C4-2B (cell line): ENCODE measurements at regions not wholly inside any gene's neighbourhood (a gene's known extent, or its start where the extent isn't known, plus 50 kb on each side); places are given as distances from the start of the nearest gene placed in this dataset.

Source experiments
- H3K27ac ChIP-seq: fragments of 450-650 bp; 2 replicates; pipeline ENCODE4 v1.5.1; 2017
- ZFX ChIP-seq: fragments of 450-650 bp; IDR thresholded peaks from 2 replicates; pipeline ENCODE4 v1.6.1; 2017
- TF ChIP-seq, protein P1 (sequence below): fragments of 450-650 bp; conservative IDR thresholded peaks from 2 replicates; pipeline ENCODE4 v1.5.1; 2017; ENCODE audit warnings: mild to moderate bottlenecking

DNA sequence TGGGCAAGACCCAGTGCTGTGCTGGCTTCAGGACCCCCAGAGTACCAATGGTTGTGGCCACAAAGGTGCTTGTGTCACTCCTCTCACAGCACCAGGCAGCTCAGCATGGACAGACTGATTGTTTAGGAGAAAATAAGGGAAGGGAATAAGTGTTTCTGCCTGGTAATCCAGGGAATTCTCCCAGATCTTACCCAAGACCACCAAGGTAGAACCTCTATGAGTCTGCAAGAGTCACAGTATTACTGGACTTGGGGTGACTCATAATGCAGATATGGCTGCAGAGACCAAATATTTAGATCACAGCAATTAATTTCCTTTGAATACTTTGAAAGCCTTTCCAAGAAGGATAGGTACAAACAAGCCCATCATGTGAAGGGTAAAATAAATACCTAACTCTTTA, 1178.3 kb upstream of the FLRT2 start:
- H3K27ac ChIP-seq, result no peak overlapping the region
- no peak for TF ChIP-seq ZFX
- TF ChIP-seq, protein P1, sequence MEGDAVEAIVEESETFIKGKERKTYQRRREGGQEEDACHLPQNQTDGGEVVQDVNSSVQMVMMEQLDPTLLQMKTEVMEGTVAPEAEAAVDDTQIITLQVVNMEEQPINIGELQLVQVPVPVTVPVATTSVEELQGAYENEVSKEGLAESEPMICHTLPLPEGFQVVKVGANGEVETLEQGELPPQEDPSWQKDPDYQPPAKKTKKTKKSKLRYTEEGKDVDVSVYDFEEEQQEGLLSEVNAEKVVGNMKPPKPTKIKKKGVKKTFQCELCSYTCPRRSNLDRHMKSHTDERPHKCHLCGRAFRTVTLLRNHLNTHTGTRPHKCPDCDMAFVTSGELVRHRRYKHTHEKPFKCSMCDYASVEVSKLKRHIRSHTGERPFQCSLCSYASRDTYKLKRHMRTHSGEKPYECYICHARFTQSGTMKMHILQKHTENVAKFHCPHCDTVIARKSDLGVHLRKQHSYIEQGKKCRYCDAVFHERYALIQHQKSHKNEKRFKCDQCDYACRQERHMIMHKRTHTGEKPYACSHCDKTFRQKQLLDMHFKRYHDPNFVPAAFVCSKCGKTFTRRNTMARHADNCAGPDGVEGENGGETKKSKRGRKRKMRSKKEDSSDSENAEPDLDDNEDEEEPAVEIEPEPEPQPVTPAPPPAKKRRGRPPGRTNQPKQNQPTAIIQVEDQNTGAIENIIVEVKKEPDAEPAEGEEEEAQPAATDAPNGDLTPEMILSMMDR, result no peak

GRCh38 chr14:84361476-84361875, 1168.5 kb upstream of the FLRT2 start:
- no peak overlapping the region for H3K27ac ChIP-seq
- TF ChIP-seq ZFX, result no peak
- TF ChIP-seq, protein P1, result no peak

GRCh38 chr14:84375235-84375634, 1154.7 kb upstream of the FLRT2 start:
- TF ChIP-seq ZFX, result no peak
- H3K27ac ChIP-seq, result no peak overlapping the region

DNA sequence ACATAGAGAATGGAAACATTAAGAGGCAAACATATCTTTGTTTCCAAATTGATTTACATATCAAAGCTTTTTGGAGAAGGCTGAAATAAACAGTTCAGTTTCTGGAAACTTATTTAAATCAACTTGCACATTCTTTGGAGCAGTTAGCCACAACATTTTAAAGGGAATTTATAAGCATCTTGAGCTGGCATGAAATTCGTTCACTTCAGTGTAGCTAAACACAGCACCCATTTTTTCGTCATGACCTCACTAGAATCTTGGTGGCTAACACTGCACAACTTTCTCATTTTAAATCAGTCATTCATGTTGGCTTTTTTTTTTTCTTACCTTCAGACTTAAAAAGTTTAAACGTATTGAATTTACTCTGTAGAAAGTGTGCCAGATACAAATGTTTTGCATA, 1139.9 kb upstream of the FLRT2 start:
- TF ChIP-seq ZFX, result no peak
- TF ChIP-seq, protein P1, result no peak
- H3K27ac ChIP-seq, result no peak overlapping the region

DNA sequence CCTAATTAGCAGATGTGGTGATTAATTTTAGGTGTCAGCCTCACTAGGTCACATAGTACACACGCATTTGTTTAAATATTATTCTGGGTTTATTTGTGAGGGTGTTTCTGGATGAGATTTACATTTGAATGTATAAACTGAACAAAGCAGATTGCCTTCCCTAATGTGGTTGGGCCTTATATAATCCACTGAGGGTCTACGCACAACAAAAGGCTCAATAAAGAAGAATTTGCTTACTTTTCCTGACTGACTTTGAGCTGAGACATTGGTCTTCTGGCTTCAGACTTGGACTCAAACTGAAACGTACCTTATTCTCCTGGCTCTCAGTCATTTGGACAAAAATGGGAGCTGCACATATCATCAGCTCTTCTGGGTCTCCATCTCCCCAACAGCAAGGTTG, 1132.3 kb upstream of the FLRT2 start:
- no peak overlapping the region for H3K27ac ChIP-seq
- TF ChIP-seq, protein P1, result no peak
- TF ChIP-seq ZFX, result no peak

DNA sequence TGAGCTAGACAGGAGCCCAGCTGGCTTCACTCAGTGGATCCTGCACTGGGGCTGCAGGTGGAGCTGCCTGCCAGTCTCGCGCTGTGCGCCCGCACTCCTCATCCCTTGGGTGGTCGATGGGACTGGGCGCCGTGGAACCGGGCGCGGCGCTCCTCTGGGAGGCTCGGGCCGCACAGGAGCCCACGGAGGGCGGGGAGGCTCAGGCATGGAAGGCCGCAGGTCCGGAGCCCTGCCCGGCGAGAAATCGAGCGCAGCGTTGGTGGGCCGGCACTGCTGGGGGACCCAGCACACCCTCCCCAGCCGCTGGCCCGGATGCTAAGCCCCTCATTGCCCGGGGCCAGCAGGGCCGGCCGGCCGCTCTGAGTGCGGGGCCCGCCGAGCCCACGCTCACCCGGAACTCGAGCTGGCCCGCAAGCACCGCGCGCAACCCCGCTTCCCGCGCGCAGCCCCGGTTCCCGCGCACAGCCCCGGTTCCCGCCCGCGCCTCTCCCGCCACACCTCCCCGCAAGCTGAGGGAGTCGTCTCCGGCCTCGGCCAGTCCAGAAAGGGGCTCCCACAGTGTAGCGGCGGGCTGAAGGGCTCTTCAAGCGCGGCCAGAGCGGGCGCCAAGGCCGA, 1130.5 kb upstream of the FLRT2 start:
- TF ChIP-seq, protein P1, result no peak
- TF ChIP-seq ZFX, result no peak
- no peak overlapping the region for H3K27ac ChIP-seq

DNA sequence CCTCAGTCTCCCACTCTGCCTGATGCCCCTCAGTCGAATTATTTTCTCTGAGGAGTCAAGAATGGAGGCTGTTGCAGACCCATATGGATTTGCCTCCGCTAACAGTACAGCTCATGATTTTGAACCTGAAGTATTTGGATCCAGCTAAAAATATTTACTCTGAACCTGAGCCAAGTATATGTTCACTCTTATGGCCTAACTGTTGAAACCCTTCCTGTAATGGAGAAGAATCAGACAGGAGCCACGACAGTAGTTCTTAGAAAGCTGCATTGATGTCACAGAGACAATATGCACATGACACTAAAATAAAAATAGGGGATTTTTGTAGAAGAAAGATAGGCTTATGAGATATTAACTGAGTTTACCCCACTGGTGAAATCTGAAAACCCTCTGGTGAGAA, 1128.3 kb upstream of the FLRT2 start:
- TF ChIP-seq, protein P1, result no peak
- TF ChIP-seq ZFX, result no peak

DNA sequence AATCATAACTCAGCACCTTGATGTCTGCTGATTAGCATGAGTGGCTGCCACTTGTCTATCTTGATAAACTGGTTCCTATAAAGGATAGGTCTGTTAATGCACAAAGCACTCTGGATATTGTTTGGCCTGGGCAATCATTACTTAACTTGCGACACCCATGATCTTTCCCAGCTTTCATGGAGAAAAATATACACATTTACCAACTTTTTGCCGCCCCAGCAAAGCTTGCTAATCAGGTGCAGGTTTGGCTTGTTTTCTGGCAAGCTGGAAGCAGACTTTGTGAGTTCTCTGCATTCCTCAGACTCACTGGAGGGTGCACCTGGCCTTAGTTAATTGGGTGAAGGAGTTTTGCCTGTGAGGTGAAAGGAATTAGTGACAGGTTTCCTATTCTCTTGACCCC, 1126.4 kb upstream of the FLRT2 start:
- TF ChIP-seq, protein P1, result no peak
- no peak for TF ChIP-seq ZFX
- no peak overlapping the region for H3K27ac ChIP-seq

More for the DNA sequence above, 1128.3 kb upstream of the FLRT2 start:
- no peak overlapping the region for H3K27ac ChIP-seq
